ENCODE measurements at regions not wholly inside any gene's neighbourhood (a gene's known extent, or its start where the extent isn't known, plus 50 kb on each side); places are given as distances from the start of the nearest gene placed in this dataset.

DNA sequence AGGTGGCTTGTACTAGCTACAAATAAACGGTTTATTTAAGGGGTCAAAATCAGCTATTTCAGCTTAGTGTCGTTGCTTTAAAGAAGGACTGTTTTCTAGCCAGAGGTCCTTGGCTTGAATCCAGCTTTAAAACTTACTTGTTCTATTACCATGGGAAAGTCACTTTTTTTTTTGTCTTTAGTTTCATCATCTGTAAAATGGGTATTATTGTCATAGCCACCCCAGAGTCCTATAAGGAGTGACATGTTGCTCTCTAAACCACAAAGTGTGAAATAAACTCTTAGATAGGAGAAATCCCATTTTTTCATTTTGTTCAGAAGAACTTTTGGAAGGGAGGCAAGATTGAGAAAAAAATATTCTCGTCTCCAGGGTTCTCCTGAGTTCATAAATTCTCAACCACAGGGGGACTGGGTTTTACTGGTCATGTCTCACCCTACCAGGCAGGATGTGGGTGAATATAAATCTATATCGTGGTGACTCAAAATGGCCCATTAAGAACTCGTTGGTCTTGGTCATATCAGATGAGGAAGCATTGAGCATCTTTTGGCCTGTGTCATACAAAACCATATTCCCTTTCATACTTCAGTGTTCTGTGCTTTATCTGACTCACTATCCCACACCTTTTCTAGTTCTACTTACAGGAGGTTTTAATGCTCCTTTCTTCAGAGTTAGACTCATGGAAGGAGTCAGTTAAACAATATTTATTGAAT is 202.7 kb upstream of the NR3C1 start:
- H3K9ac ChIP-seq = no peak overlapping the region
- no peak overlapping the region for H2AFZ ChIP-seq (ENCODE audit: low read depth)
- no peaks in the 10 kb centered on the region for H3K36me3 ChIP-seq (ENCODE audit: insufficient read depth)
- TF ChIP-seq, protein P1, sequence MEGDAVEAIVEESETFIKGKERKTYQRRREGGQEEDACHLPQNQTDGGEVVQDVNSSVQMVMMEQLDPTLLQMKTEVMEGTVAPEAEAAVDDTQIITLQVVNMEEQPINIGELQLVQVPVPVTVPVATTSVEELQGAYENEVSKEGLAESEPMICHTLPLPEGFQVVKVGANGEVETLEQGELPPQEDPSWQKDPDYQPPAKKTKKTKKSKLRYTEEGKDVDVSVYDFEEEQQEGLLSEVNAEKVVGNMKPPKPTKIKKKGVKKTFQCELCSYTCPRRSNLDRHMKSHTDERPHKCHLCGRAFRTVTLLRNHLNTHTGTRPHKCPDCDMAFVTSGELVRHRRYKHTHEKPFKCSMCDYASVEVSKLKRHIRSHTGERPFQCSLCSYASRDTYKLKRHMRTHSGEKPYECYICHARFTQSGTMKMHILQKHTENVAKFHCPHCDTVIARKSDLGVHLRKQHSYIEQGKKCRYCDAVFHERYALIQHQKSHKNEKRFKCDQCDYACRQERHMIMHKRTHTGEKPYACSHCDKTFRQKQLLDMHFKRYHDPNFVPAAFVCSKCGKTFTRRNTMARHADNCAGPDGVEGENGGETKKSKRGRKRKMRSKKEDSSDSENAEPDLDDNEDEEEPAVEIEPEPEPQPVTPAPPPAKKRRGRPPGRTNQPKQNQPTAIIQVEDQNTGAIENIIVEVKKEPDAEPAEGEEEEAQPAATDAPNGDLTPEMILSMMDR (conservative IDR thresholded peaks at IDR 0.05; ENCODE audit: low read depth, low read length) = no peak
- H3K27ac ChIP-seq = no peak overlapping the region
- H4K20me1 ChIP-seq (ENCODE audit: insufficient read depth) = no peaks in the 10 kb centered on the region
- no peak overlapping the region for H3K4me3 ChIP-seq (IDR thresholded peaks at IDR 0.05; ENCODE audit: insufficient read depth, low read depth, low read length)
- peak overlapping the region; percentile 53; the same call in 1 of the 2 replicates for H3K4me2 ChIP-seq
- no peaks in the 10 kb centered on the region for H3K79me2 ChIP-seq (ENCODE audit: insufficient read depth, low read depth)
- H3K4me1 ChIP-seq (ENCODE audit: low read depth, poor library complexity, severe bottlenecking) = peaks cover 17% of the 10 kb centered on the region
- no peaks in the 10 kb centered on the region for H3K27me3 ChIP-seq (ENCODE audit: insufficient read depth, low read depth)

DNA sequence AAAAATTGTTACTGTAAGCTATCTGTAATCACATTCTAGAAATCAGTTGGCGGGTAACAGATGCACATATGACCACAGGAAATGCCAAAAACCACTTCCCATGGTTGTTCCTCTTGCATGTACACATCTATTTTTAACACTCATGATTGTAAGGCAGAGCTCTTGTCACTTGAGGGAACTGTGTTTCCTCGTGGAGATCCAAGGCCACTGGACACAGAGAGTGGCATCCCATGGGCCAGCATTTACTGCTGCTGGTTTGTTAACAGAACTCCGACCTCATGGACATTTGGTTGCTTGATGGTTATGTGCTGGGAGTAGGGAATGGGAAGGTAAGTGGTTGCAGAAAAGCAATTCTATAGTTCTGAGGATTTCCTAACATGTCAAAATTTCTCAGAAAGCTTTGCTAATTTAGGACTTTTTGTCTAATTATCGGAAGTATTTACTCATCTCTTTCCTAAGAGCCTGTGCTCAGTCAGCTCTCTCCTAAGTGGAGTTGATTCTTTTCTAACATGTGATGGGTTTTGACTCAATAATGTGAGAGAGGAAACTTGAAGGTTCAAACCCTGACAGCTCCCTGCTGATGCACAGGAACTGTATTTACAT is 202.0 kb upstream of the NR3C1 start:
- no peak overlapping the region for H3K9ac ChIP-seq
- TF ChIP-seq, protein P1 (conservative IDR thresholded peaks at IDR 0.05; ENCODE audit: low read depth, low read length) = no peak
- H3K27me3 ChIP-seq (ENCODE audit: insufficient read depth, low read depth) = no peaks in the 10 kb centered on the region
- no peaks in the 10 kb centered on the region for H3K79me2 ChIP-seq (ENCODE audit: insufficient read depth, low read depth)
- peak overlapping the region; percentile 45; the same call in 1 of the 2 replicates for H2AFZ ChIP-seq (ENCODE audit: low read depth)
- no peaks in the 10 kb centered on the region for H3K36me3 ChIP-seq (ENCODE audit: insufficient read depth)
- no peak overlapping the region for H3K27ac ChIP-seq
- H3K4me2 ChIP-seq = peak overlapping the region; percentile 53; the same call in 1 of the 2 replicates
- no peak overlapping the region for H3K4me3 ChIP-seq (IDR thresholded peaks at IDR 0.05; ENCODE audit: insufficient read depth, low read depth, low read length)
- H3K4me1 ChIP-seq (ENCODE audit: low read depth, poor library complexity, severe bottlenecking) = peaks cover 17% of the 10 kb centered on the region
- no peaks in the 10 kb centered on the region for H4K20me1 ChIP-seq (ENCODE audit: insufficient read depth)

DNA sequence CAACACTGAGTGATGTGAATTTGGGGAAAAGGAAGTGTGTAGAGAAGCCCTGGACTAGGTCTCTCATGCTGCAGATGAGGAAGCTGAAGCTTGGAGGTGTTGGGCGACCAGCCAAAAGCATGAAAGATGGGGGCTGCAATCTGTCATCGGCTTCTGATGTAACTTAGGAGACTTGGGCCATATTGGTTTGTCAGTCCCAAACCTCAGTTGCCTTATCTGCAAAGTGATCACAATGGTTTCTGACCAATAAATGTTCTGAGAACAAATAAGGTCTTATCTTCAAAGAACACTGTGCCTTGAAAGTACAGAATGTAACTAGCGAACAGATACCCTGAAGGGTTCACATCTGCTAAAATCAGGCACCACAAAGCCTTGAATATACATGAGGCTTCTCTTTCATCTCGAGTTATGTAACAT is 198.4 kb upstream of the NR3C1 start:
- no peak overlapping the region for H3K4me3 ChIP-seq (IDR thresholded peaks at IDR 0.05; ENCODE audit: insufficient read depth, low read depth, low read length)
- TF ChIP-seq, protein P1 (conservative IDR thresholded peaks at IDR 0.05; ENCODE audit: low read depth, low read length) = no peak
- no peaks in the 10 kb centered on the region for H3K27me3 ChIP-seq (ENCODE audit: insufficient read depth, low read depth)
- no peaks in the 10 kb centered on the region for H4K20me1 ChIP-seq (ENCODE audit: insufficient read depth)
- no peak overlapping the region for H2AFZ ChIP-seq (ENCODE audit: low read depth)
- no peak overlapping the region for H3K9ac ChIP-seq
- H3K4me1 ChIP-seq (ENCODE audit: low read depth, poor library complexity, severe bottlenecking) = peaks cover 17% of the 10 kb centered on the region
- no peak overlapping the region for H3K4me2 ChIP-seq
- H3K27ac ChIP-seq = no peak overlapping the region
- H3K79me2 ChIP-seq (ENCODE audit: insufficient read depth, low read depth) = no peaks in the 10 kb centered on the region
- no peaks in the 10 kb centered on the region for H3K36me3 ChIP-seq (ENCODE audit: insufficient read depth)

DNA sequence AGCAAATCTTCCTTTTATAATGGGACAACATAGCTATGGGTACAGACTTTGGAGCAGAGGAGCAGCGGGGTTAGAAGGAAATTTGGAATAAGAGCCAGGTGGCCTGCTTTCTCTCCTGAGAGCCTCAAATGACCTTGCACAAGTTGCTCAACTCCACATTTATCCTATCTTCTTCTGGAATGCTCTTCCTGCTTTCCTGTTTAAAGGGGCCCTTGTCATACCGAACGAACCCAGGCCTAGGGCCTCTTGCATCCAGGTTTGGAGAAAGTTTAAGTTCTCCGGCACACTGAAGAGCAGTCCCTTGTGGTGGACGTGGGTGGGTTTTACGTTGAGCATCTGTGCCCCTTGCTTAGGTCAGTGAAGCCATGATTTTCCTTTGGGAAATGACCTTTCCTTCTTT is 197.9 kb upstream of the NR3C1 start:
- no peaks in the 10 kb centered on the region for H3K36me3 ChIP-seq (ENCODE audit: insufficient read depth)
- H2AFZ ChIP-seq (ENCODE audit: low read depth) = no peak overlapping the region
- H3K4me3 ChIP-seq (IDR thresholded peaks at IDR 0.05; ENCODE audit: insufficient read depth, low read depth, low read length) = no peak overlapping the region
- no peaks in the 10 kb centered on the region for H3K27me3 ChIP-seq (ENCODE audit: insufficient read depth, low read depth)
- no peak overlapping the region for H3K9ac ChIP-seq
- no peaks in the 10 kb centered on the region for H3K79me2 ChIP-seq (ENCODE audit: insufficient read depth, low read depth)
- H3K4me2 ChIP-seq = no peak overlapping the region
- H4K20me1 ChIP-seq (ENCODE audit: insufficient read depth) = no peaks in the 10 kb centered on the region
- peaks cover 19% of the 10 kb centered on the region for H3K4me1 ChIP-seq (ENCODE audit: low read depth, poor library complexity, severe bottlenecking)
- TF ChIP-seq, protein P1 (conservative IDR thresholded peaks at IDR 0.05; ENCODE audit: low read depth, low read length) = no peak
- no peak overlapping the region for H3K27ac ChIP-seq
